Mucosa of descending colon (tissue), 3 donors: ENCODE measurements at regions not wholly inside any gene's neighbourhood (a gene's known extent, or its start where the extent isn't known, plus 50 kb on each side); places are given as distances from the start of the nearest gene placed in this dataset.

Experiments
- ATAC-seq: fragments of 200-7000 bp; cut with Tn5 transposase; one replicate; pipeline ENCODE4 v1.9.1; 2020; ENCODE audit warnings: mild to moderate bottlenecking, moderate library complexity
- DNase-seq, 3 donors: peaks; one replicate each; pipeline ENCODE4 v3.0.0-alpha.2; 2020
- H3K36me3 ChIP-seq: fragments of 200-600 bp; one replicate; pipeline ENCODE4 v1.8.0; 2021; ENCODE audit warnings: low read depth, mild to moderate bottlenecking
- H3K4me1 ChIP-seq: fragments of 200-600 bp; one replicate; pipeline ENCODE4 v1.8.0; 2021; ENCODE audit warnings: low read depth, mild to moderate bottlenecking
- H3K4me3 ChIP-seq: fragments of 200-600 bp; one replicate; pipeline ENCODE4 v1.8.0; 2021; ENCODE audit warnings: mild to moderate bottlenecking
- H3K9me3 ChIP-seq: fragments of 200-600 bp; one replicate; pipeline ENCODE4 v1.8.0; 2021; ENCODE audit warnings: mild to moderate bottlenecking
- CTCF ChIP-seq: fragments of 200-600 bp; IDR thresholded peaks from one replicate; pipeline ENCODE4 v1.8.0; 2022; ENCODE audit warnings: antibody characterized with exemption, mild to moderate bottlenecking
- intact Hi-C, 2 donors: fragments of 100-400 bp; cut with DNase I in 1 of 2; cut with micrococcal nuclease in 1 of 2; formaldehyde crosslinking; loops; one replicate each; pipeline versions ENCODE4 v1.11.0 to v1.11.1; 2022; cut with DNase I, micrococcal nuclease
- donor health status: DM: no; HTN: no; CAD: no; lungs with moderate emphysema.
- donor health status: DM: no; HTN: no; CAD: no.
- donor health status: DM: no; HTN: yes; CAD: no.

- no peak overlapping the region for H3K4me3 ChIP-seq
- H3K9me3 ChIP-seq, result no peaks in the 10 kb centered on the region
- ATAC-seq, result no peak
- H3K4me1 ChIP-seq, result no peaks in the 10 kb centered on the region
- intact Hi-C loops, result no loop called here
- no peak for DNase-seq
- no peak for TF ChIP-seq CTCF
- no peaks in the 10 kb centered on the region for H3K36me3 ChIP-seq
Observed at GRCh38 chr11:96763244-96763643, 373.4 kb downstream of the JRKL start.

DNA sequence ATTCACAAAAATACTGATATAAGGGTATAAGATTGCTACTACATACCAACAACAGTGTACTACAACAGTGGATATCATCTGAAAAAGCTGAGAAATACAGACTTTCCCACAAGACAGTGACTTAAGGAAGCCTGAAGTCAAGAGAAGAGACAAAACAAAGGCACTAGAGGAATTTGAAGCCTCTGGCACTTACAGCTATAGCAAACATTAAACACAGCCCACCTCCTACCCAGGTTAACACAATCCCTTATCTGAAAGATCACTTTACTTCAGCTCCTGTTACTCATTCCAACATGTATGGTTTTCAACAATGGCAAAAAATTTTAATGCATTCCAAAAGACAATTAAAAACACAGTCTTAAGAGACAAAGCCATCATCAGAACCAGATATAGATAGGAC, 388.5 kb downstream of the JRKL start:
- TF ChIP-seq CTCF, result no peak
- Histone ChIP-seq H3K4me3 (no peak overlapping the region), H3K36me3 (no peaks in the 10 kb centered on the region), H3K9me3 (no peaks in the 10 kb centered on the region), H3K4me1 (no peaks in the 10 kb centered on the region)
- ATAC-seq (no peak), DNase-seq (no peak)
- intact Hi-C loops, result no loop called here

DNA sequence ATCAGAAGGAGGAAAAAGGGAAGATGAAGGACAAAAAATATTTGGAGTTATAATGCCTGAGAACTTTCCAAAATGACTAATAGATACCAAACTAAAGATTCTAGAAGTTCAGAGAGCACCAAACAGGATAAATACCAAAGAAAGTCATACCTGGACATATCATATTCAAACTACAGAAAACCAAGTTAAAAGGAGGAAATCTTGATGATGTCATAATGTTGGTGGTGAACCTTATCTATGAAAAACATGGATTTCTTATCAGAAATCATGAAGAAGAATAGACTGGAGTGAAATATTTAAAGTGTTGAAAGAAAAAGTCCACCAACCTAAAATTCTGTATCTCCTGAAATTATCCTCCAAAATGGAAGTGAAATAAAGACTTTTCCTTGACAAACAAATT, 389.2 kb downstream of the JRKL start:
- no peaks in the 10 kb centered on the region for H3K9me3 ChIP-seq
- DNase-seq (no peak), ATAC-seq (no peak)
- no peak overlapping the region for H3K4me3 ChIP-seq
- intact Hi-C loops, result no loop called here
- H3K4me1 ChIP-seq, result no peaks in the 10 kb centered on the region
- no peak for TF ChIP-seq CTCF
- no peaks in the 10 kb centered on the region for H3K36me3 ChIP-seq

- Histone ChIP-seq H3K36me3 (no peaks in the 10 kb centered on the region), H3K4me1 (no peaks in the 10 kb centered on the region), H3K9me3 (no peaks in the 10 kb centered on the region), H3K4me3 (no peak overlapping the region)
- ATAC-seq, result no peak
- intact Hi-C loops, result no loop called here
- no peak for DNase-seq
- TF ChIP-seq CTCF, result no peak
Observed at GRCh38 chr11:96781082-96781481, 391.3 kb downstream of the JRKL start.

DNA sequence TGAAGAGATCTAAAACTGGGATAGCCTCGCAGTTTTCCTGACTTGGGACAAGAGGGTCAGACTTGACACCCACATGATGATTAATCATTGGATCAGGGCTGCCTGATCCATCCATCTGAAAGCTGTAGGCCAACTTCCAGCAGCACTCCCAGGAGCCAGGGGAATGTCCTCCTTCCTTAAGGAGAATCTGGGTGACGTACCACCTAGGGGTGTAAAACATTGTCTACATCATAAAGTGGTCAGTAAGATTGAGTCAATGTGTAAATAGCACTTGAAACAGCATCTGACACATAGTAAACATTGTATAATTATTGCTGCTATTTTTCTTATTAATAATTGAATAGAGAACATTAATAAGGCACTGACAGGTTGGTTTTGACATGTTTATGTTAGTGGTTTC, 392.8 kb downstream of the JRKL start:
- Histone ChIP-seq H3K4me3 (no peak overlapping the region), H3K9me3 (no peaks in the 10 kb centered on the region), H3K4me1 (no peaks in the 10 kb centered on the region), H3K36me3 (no peaks in the 10 kb centered on the region)
- TF ChIP-seq CTCF, result no peak
- ATAC-seq (no peak), DNase-seq (no peak)
- intact Hi-C loops, result no loop called here

- intact Hi-C loops, result no loop called here
- Histone ChIP-seq H3K9me3 (no peaks in the 10 kb centered on the region), H3K4me3 (no peak overlapping the region), H3K36me3 (no peaks in the 10 kb centered on the region), H3K4me1 (no peaks in the 10 kb centered on the region)
- ATAC-seq (no peak), DNase-seq (no peak)
- no peak for TF ChIP-seq CTCF
Observed at GRCh38 chr11:96783311-96783710, 393.5 kb downstream of the JRKL start.
